ENCODE measurements at regions not wholly inside any gene's neighbourhood (a gene's known extent, or its start where the extent isn't known, plus 50 kb on each side); places are given as distances from the start of the nearest gene placed in this dataset.

DNA sequence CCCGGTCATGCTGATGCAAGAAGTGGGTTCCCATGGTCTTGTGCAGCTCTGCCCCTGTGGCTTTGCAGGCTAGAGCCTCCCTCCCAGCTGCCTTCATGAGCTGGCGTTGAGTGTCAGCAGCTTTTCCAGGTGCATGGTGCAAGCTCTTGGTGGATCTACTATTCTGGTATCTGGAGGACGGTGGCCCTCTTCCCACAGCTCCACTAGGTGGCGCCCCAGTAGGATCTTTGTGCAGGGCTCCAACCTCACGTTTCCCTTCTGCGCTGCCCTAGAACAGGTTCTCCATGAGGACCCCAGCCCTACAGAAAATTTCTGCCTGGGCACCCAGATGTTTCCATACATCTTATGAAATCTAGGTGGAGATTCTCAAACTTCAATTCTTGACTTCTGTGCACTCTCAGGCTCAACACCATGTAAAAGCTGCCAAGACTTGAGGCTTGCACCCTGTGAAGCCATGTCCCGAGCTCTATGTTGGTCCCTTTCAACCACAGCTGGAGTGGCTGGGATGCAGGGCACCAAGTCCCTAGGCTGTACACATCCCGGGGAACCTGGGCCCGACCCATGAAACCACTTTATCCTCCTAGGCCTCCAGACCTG, 238.4 kb upstream of the MDFIC2 start:
- Histone ChIP-seq H3K36me3 (ENCODE audit: insufficient read depth in 1 of 2, low read depth in 1 of 2) (no peaks in the 10 kb centered on the region), H3K27ac (no peak overlapping the region), H3K4me1 (no peaks in the 10 kb centered on the region), H3K4me3 (no peak overlapping the region), H3K27me3 (ENCODE audit: insufficient read depth in 3 of 3, low read length in 2 of 3) (no peaks in the 10 kb centered on the region), H3K9me3 (no peaks in the 10 kb centered on the region)
- intact Hi-C loops (cut with DNase I), result loop anchor here (2.0 to 5.0 kb wide), 3 partner anchors 1036 to 1102 kb away; no protein-coding TSS in a partner anchor
- peak; percentile 65 to 75 for DNase-seq
- WGBS, 3 donors, result 47 to 53% (median 49%) methylated on average over 9 of the region's 9 CpGs
- ATAC-seq, result peak in 3 of 4 donors; percentile 55 to 81 (median 68)
- TF ChIP-seq, protein P1, sequence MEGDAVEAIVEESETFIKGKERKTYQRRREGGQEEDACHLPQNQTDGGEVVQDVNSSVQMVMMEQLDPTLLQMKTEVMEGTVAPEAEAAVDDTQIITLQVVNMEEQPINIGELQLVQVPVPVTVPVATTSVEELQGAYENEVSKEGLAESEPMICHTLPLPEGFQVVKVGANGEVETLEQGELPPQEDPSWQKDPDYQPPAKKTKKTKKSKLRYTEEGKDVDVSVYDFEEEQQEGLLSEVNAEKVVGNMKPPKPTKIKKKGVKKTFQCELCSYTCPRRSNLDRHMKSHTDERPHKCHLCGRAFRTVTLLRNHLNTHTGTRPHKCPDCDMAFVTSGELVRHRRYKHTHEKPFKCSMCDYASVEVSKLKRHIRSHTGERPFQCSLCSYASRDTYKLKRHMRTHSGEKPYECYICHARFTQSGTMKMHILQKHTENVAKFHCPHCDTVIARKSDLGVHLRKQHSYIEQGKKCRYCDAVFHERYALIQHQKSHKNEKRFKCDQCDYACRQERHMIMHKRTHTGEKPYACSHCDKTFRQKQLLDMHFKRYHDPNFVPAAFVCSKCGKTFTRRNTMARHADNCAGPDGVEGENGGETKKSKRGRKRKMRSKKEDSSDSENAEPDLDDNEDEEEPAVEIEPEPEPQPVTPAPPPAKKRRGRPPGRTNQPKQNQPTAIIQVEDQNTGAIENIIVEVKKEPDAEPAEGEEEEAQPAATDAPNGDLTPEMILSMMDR (IDR thresholded peaks at IDR 0.05), result peak; percentile 65

DNA sequence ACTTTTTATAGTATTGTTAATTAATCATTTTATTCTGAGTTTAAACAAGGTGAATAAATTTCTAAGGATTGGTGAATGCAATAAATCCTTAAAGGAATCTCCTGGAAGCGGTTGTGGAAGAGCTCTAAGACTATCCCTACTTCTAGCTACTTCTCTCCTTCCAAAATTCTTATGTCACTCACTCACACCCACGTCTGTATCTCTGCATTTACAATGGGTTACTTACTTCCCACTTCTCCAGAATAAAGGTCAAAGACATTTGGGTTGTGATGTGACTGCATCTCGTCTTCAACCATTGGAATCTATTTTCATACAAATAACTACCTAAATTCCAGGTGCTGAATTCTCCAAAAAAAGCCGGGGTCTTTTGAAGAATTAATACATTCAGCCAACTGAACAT, 234.2 kb upstream of the MDFIC2 start:
- ATAC-seq (no peak), DNase-seq (no peak)
- WGBS, 3 donors, result 56 to 72% (median 72%) methylated on average over 4 of the region's 4 CpGs
- no peaks in the 10 kb centered on the region for H3K4me1 ChIP-seq
- no peaks in the 10 kb centered on the region for H3K9me3 ChIP-seq
- H3K27me3 ChIP-seq (ENCODE audit: insufficient read depth in 3 of 3, low read length in 2 of 3), result no peaks in the 10 kb centered on the region
- TF ChIP-seq, protein P1 (IDR thresholded peaks at IDR 0.05), result no peak
- no peak overlapping the region for H3K27ac ChIP-seq
- intact Hi-C loops (cut with DNase I), result loop anchor here in 1 of 2 donors (10.0 kb wide), 1 partner anchor 1038 kb away; the partner anchor contains the start of gene FOXP1
- no peak overlapping the region for H3K4me3 ChIP-seq
- no peaks in the 10 kb centered on the region for H3K36me3 ChIP-seq (ENCODE audit: insufficient read depth in 1 of 2, low read depth in 1 of 2)

DNA sequence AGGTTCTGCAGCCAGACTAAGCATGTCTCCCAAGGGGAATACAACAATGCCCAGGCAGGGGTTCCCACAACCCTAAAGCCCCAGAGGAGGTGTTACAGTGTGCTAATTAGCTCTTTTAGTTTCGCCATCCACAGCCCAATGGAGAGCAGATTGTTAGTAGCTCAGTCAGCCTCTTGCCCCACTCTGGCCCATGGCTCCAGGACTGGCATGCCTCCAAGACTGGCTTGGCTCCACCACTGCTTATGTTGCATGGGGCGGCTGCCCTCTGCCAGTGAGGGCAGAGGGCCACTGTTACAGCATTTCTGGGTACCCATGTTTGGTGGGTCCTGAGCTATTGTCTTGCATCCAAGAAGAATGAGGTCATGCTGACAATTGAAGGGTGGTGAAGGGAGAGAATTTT, 231.1 kb upstream of the MDFIC2 start:
- peak in 3 of 4 donors; percentile 60 to 71 (median 71) for ATAC-seq
- H3K9me3 ChIP-seq, result no peaks in the 10 kb centered on the region
- no peak overlapping the region for H3K27ac ChIP-seq
- H3K27me3 ChIP-seq (ENCODE audit: insufficient read depth in 3 of 3, low read length in 2 of 3), result no peaks in the 10 kb centered on the region
- DNase-seq, result peak in 1 of 2 donors; percentile 61
- 57 to 66% (median 62%) methylated on average over 2 of the region's 2 CpGs for WGBS, 3 donors
- TF ChIP-seq, protein P1 (IDR thresholded peaks at IDR 0.05), result no peak
- no peaks in the 10 kb centered on the region for H3K36me3 ChIP-seq (ENCODE audit: insufficient read depth in 1 of 2, low read depth in 1 of 2)
- intact Hi-C loops (cut with DNase I), result loop anchor here in 1 of 2 donors (10.0 kb wide), 1 partner anchor 1041 kb away; the partner anchor contains the start of gene FOXP1
- no peak overlapping the region for H3K4me3 ChIP-seq
- no peaks in the 10 kb centered on the region for H3K4me1 ChIP-seq

DNA sequence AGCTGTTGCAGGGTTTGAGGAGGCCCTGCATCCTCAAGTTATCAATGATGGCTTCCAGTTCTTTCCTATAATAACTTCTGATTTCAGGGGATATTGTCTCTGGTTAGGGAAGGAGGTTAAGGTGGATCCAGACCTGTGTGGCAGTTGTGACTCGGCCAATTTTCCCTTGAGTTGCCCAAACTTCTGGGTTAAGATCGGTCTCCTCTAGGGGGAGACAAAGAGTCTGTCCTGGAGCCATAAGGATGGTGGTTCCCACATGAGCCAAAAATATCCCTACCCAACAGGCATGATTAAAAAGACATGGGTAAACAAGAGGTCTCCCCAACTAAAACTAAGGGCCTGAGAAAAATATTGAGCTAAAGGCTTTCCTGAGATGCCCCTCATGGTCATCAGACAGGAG, 227.5 kb upstream of the MDFIC2 start:
- H3K4me1 ChIP-seq, result no peaks in the 10 kb centered on the region
- H3K9me3 ChIP-seq, result no peaks in the 10 kb centered on the region
- H3K27me3 ChIP-seq (ENCODE audit: insufficient read depth in 3 of 3, low read length in 2 of 3), result peaks cover 0 to 3% (median 0%) of the 10 kb centered on the region in 3 donors
- H3K36me3 ChIP-seq (ENCODE audit: insufficient read depth in 1 of 2, low read depth in 1 of 2), result no peaks in the 10 kb centered on the region
- H3K27ac ChIP-seq, result no peak overlapping the region
- TF ChIP-seq, protein P1 (IDR thresholded peaks at IDR 0.05), result no peak
- ATAC-seq (no peak), DNase-seq (no peak)
- 86 to 96% (median 93%) methylated on average over 2 of the region's 2 CpGs for WGBS, 3 donors
- no peak overlapping the region for H3K4me3 ChIP-seq
- intact Hi-C loops (cut with DNase I), result loop anchor here (10.0 kb wide), 2 partner anchors 1045 to 1055 kb away; partner anchors contain the start of gene FOXP1 (in 1 of the 2)
